ENCODE measurements at regions not wholly inside any gene's neighbourhood (a gene's known extent, or its start where the extent isn't known, plus 50 kb on each side); places are given as distances from the start of the nearest gene placed in this dataset.
"Not testable (repeated sequence)": the region's sequence is repeated elsewhere in the genome, so short reads cannot be mapped to it uniquely, and the experiment has no call there.

GRCh38 chr4:3630598-3631543 is 98.6 kb upstream of the LRPAP1 start:
- Histone ChIP-seq H3K27me3 (no peaks in the 10 kb centered on the region), H3K4me3 (no peak overlapping the region), H3K4me1 (no peaks in the 10 kb centered on the region), H3K36me3 (no peaks in the 10 kb centered on the region), H3K27ac (no peak overlapping the region), H3K9me3 (no peaks in the 10 kb centered on the region)
- no peak for DNase-seq (ENCODE audit: low spot score)
- TF ChIP-seq CTCF (IDR thresholded peaks at IDR 0.05): no peak

- TF ChIP-seq CTCF (IDR thresholded peaks at IDR 0.05): no peak
- H3K27me3 ChIP-seq: no peaks in the 10 kb centered on the region
- H3K4me1 ChIP-seq: no peaks in the 10 kb centered on the region
- H3K27ac ChIP-seq: no peak overlapping the region
- no peak for DNase-seq (ENCODE audit: low spot score)
- no peaks in the 10 kb centered on the region for H3K36me3 ChIP-seq
- no peaks in the 10 kb centered on the region for H3K9me3 ChIP-seq
- no peak overlapping the region for H3K4me3 ChIP-seq
These were observed 97.9 kb upstream of the LRPAP1 start for GRCh38 chr4:3630136-3630597.

GRCh38 chr4:3629665-3630064 is 97.4 kb upstream of the LRPAP1 start:
- TF ChIP-seq CTCF (IDR thresholded peaks at IDR 0.05): no peak
- H3K27me3 ChIP-seq: no peaks in the 10 kb centered on the region

GRCh38 chr4:3629176-3629575 is 97.0 kb upstream of the LRPAP1 start:
- DNase-seq (ENCODE audit: low spot score); H3K4me1 ChIP-seq; H3K4me3 ChIP-seq; H3K27me3 ChIP-seq; H3K9me3 ChIP-seq; H3K36me3 ChIP-seq; H3K27ac ChIP-seq: not testable (repeated sequence)

More at GRCh38 chr4:3629665-3630064, 97.4 kb upstream of the LRPAP1 start:
- no peaks in the 10 kb centered on the region for H3K9me3 ChIP-seq
- H3K36me3 ChIP-seq: no peaks in the 10 kb centered on the region
- no peak for DNase-seq (ENCODE audit: low spot score)
- H3K4me3 ChIP-seq: no peak overlapping the region
- no peaks in the 10 kb centered on the region for H3K4me1 ChIP-seq
- H3K27ac ChIP-seq: no peak overlapping the region

GRCh38 chr4:3628868-3629175 is 96.6 kb upstream of the LRPAP1 start:
- TF ChIP-seq CTCF (IDR thresholded peaks at IDR 0.05): no peak
- no peak overlapping the region for H3K27ac ChIP-seq
- no peaks in the 10 kb centered on the region for H3K9me3 ChIP-seq
- no peak for DNase-seq (ENCODE audit: low spot score)
- no peaks in the 10 kb centered on the region for H3K27me3 ChIP-seq
- H3K4me1 ChIP-seq: no peaks in the 10 kb centered on the region
- no peak overlapping the region for H3K4me3 ChIP-seq
- H3K36me3 ChIP-seq: no peaks in the 10 kb centered on the region

GRCh38 chr4:3627967-3628867 is 96.0 kb upstream of the LRPAP1 start:
- H3K4me1 ChIP-seq; H3K27ac ChIP-seq; H3K27me3 ChIP-seq; DNase-seq (ENCODE audit: low spot score); H3K9me3 ChIP-seq; H3K36me3 ChIP-seq; H3K4me3 ChIP-seq: not testable (repeated sequence)

- H3K9me3 ChIP-seq; H3K36me3 ChIP-seq; H3K4me1 ChIP-seq; H3K4me3 ChIP-seq; DNase-seq (ENCODE audit: low spot score); H3K27ac ChIP-seq; H3K27me3 ChIP-seq: not testable (repeated sequence)
These were observed 95.2 kb upstream of the LRPAP1 start for GRCh38 chr4:3627456-3627855.

GRCh38 chr4:3626131-3626884 is 94.1 kb upstream of the LRPAP1 start:
- H3K27ac ChIP-seq; H3K27me3 ChIP-seq; DNase-seq (ENCODE audit: low spot score); H3K4me1 ChIP-seq; H3K4me3 ChIP-seq; H3K9me3 ChIP-seq; H3K36me3 ChIP-seq: not testable (repeated sequence)

- H3K4me3 ChIP-seq; H3K4me1 ChIP-seq; H3K36me3 ChIP-seq; H3K27ac ChIP-seq; H3K27me3 ChIP-seq; H3K9me3 ChIP-seq; DNase-seq (ENCODE audit: low spot score): not testable (repeated sequence)
These were observed 93.2 kb upstream of the LRPAP1 start for GRCh38 chr4:3625286-3625875.
